ENCODE measurements at regions not wholly inside any gene's neighbourhood (a gene's known extent, or its start where the extent isn't known, plus 50 kb on each side); places are given as distances from the start of the nearest gene placed in this dataset.

GRCh38 chr1:55584526-55585401, 369.6 kb upstream of the USP24 start:
- no peak for DNase-seq (ENCODE audit: low read depth in 1 of 2, low spot score in 1 of 2)
- no peak overlapping the region for H3K27ac ChIP-seq (replicated peaks)
- no peak overlapping the region for H3K4me3 ChIP-seq (replicated peaks; ENCODE audit: insufficient read depth, low read length)
- TF ChIP-seq GABPA (IDR thresholded peaks at IDR 0.05; ENCODE audit: low read depth): no peak
- no peak for TF ChIP-seq SPI1 (IDR thresholded peaks at IDR 0.05; ENCODE audit: borderline replicate concordance, low read depth)
- no peak for TF ChIP-seq REST (IDR thresholded peaks at IDR 0.05; ENCODE audit: insufficient replicate concordance, low read depth)
- no peak for TF ChIP-seq CTCF (IDR thresholded peaks at IDR 0.05; ENCODE audit: insufficient read depth, low read length)
- H3K27me3 ChIP-seq (ENCODE audit: insufficient read depth, poor library complexity, severe bottlenecking): no peaks in the 10 kb centered on the region

GRCh38 chr1:55582084-55582483, 366.9 kb upstream of the USP24 start:
- no peak overlapping the region for H3K27ac ChIP-seq (replicated peaks)
- no peak for DNase-seq (ENCODE audit: low read depth in 1 of 2, low spot score in 1 of 2)
- no peaks in the 10 kb centered on the region for H3K27me3 ChIP-seq (ENCODE audit: insufficient read depth, poor library complexity, severe bottlenecking)
- H3K4me3 ChIP-seq (replicated peaks; ENCODE audit: insufficient read depth, low read length): no peak overlapping the region
- no peak for TF ChIP-seq CTCF (IDR thresholded peaks at IDR 0.05; ENCODE audit: insufficient read depth, low read length)
- no peak for TF ChIP-seq POLR2AphosphoS5 (IDR thresholded peaks at IDR 0.05; ENCODE audit: low read depth)
- TF ChIP-seq REST (IDR thresholded peaks at IDR 0.05; ENCODE audit: insufficient replicate concordance, low read depth): no peak
- no peak for TF ChIP-seq GABPA (IDR thresholded peaks at IDR 0.05; ENCODE audit: low read depth)
- TF ChIP-seq SPI1 (IDR thresholded peaks at IDR 0.05; ENCODE audit: borderline replicate concordance, low read depth): no peak

- Histone ChIP-seq H3K4me3 (replicated peaks; ENCODE audit: insufficient read depth, low read length) (no peak overlapping the region), H3K27me3 (ENCODE audit: insufficient read depth, poor library complexity, severe bottlenecking) (no peaks in the 10 kb centered on the region), H3K27ac (replicated peaks) (no peak overlapping the region)
- DNase-seq (ENCODE audit: low read depth in 1 of 2, low spot score in 1 of 2): no peak
- no peak for TF ChIP-seq REST (IDR thresholded peaks at IDR 0.05; ENCODE audit: insufficient replicate concordance, low read depth)
- no peak for TF ChIP-seq CTCF (IDR thresholded peaks at IDR 0.05; ENCODE audit: insufficient read depth, low read length)
- no peak for TF ChIP-seq GABPA (IDR thresholded peaks at IDR 0.05; ENCODE audit: low read depth)
Observed at GRCh38 chr1:55580845-55581332, 365.7 kb upstream of the USP24 start.
